IPS-11a (cell line): ENCODE measurements at regions not wholly inside any gene's neighbourhood (a gene's known extent, or its start where the extent isn't known, plus 50 kb on each side); places are given as distances from the start of the nearest gene placed in this dataset.
"Not testable (repeated sequence)": the region's sequence is repeated elsewhere in the genome, so short reads cannot be mapped to it uniquely, and the experiment has no call there.

Experiments used
- H3K4me3 ChIP-seq: one replicate; pipeline ENCODE4 v1.5.1; 2013; ENCODE audit warnings: low read depth, low read length, control low read depth

DNA sequence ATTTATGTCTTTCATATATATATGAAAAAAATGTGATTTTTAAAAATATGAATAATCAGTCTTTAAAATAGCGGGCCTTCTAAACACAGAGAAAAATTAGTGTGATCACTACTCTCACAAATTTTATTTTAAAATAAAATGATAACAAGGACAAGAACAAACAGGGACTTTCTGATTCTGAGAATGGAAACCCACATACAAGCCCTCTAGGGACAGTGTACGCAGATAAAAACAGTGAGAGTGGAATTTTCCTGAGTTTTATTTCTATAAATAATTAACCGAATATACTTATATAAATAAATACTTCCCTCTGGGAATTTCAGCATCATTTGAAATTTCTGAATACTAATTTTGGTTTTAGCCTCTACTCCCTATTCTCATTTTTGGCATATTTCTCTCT is 201.4 kb upstream of the CBLB start:
- H3K4me3 ChIP-seq, result no peak overlapping the region

DNA sequence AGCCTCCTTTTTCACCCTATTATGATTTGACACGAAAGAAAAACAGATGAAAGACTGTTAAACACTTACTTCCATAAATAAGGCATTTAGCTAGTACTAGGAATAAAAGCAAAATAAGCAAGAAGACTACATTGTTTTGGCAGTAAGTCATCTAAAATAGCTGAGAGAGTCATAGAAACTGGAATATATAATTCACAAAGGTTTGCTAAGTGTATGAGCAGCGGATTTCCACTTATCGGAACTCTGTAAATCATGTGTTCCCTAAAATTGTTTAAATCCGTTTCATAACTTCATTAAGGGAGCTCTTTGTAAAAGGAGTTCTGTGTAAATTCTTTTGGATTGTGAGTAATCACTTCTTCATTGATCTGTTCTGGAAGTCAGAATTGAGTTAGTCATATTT is 202.5 kb upstream of the CBLB start:
- H3K4me3 ChIP-seq, result no peak overlapping the region

DNA sequence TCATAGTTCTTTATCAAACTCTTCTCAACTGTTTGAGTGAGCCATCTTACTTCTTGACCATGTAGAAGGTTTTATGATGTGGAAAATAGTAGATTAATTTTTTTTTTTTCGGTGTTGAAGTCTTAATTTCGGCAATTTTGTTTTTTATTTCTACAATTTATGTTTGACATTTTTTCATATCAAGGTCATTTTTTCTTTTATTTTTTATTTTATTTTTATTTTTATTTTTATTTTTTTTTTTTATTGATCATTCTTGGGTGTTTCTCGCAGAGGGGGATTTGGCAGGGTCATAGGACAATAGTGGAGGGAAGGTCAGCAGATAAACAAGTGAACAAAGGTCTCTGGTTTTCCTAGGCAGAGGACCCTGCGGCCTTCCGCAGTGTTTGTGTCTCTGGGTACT is 203.8 kb upstream of the CBLB start:
- not testable (repeated sequence) for H3K4me3 ChIP-seq

DNA sequence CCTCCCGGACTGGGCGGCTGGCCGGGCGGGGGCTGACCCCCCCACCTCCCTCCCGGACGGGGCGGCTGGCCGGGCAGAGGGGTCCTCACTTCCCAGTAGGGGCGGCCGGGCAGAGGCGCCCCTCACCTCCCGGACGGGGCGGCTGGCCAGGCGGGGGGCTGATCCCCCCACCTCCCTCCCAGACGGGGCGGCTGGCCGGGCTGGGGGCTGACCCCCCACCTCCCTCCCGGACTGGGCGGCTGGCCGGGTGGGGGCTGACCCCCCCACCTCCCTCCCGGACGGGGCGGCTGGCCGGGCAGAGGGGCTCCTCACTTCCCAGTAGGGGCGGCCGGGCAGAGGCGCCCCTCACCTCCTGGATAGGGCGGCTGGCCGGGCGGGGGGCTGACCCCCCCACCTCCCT is 205.0 kb upstream of the CBLB start:
- H3K4me3 ChIP-seq, result not testable (repeated sequence)

DNA sequence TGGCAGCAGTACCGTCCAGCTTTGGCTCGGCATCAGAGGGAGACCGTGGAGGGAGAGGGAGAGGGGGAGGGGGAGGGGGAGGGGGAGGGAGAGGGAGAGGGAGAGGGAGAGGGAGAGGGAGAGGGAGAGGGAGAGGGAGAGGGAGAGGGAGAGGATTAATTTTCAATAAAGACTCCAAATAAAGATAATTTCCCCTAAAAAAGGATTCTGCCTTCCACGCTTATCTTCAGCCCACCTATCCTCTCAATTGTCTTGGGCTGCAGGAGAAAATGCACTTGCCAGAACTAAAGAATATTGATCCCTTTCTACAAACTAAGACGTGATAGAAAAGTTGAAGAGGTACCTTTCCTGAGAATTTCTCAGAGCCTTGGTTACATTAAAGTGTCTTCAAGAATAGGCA is 206.9 kb upstream of the CBLB start:
- not testable (repeated sequence) for H3K4me3 ChIP-seq

DNA sequence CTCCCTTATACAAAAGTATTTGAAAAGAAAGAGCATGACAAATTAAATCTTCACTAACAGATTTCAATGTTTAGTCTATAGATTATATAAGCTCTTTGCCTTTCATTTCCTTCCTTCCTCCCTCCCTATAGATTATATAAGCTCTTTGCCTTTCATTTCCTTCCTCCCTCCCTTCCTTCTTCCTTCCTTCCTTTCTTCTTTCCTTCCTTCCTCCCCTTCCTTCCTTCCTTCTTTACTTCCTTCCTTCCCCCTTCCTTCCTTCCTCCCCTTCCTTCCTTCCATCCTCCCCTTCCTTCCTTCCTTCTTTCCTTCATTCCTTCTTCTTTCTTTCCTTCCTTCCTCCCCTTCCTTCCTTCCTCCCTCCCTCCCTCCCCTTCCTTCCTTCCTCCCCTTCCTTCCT is 209.8 kb upstream of the CBLB start:
- no peak overlapping the region for H3K4me3 ChIP-seq

DNA sequence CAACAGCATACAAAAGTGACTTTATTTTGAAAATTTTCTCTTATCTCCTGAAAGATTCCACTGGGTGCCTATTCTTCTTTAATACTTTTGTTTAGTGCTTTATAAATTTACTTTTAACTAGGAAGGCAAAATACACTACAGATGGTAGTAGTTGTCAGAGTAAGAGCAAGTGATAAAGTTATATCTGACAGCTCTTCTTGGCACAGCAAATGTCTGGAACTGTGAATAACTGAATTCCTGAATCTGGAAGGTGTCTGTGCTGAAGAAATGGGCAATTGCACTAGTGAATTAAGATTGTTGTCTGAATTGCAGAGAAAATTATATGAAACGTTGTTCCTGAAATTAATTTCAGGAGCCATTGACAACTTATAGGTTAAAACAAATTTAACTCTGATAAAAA is 213.8 kb upstream of the CBLB start:
- no peak overlapping the region for H3K4me3 ChIP-seq

DNA sequence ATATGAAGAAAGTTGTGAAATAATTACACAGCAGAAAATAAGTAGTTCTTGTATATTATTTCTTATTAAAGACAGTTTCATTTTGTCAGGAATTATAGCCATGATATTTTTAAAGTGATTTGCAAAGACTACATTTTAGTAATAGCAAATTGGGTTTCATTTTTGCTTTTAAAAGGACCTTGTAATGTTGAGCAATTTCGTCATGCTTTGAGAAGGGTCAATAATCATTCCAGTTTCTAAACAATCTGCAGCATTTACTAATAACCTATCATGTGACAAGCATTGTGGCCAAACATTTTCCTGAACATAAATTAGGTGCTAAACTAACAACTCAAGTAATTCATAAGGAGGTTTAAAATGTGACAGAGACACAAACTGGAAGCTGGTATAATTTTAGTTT is 214.4 kb upstream of the CBLB start:
- H3K4me3 ChIP-seq, result no peak overlapping the region

DNA sequence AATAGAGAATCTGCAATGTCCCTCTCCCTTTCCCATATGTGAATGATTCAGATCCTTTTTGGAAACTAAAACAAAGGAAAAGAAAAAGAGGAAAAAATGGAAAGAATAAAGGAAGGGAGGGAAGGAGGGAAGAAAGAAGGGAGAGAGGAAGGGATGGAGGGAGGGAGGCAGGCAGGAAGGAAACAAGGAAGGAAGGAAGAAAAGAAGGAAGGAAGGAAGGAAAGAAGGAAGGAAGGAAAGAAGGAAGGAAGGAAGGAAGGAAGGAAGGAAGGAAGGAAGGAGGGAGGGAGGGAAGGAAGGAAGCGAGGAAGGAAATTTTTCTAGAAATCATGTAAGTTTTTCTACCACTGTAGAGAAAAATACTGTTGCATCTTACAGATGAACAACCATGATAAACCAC is 215.0 kb upstream of the CBLB start:
- no peak overlapping the region for H3K4me3 ChIP-seq

DNA sequence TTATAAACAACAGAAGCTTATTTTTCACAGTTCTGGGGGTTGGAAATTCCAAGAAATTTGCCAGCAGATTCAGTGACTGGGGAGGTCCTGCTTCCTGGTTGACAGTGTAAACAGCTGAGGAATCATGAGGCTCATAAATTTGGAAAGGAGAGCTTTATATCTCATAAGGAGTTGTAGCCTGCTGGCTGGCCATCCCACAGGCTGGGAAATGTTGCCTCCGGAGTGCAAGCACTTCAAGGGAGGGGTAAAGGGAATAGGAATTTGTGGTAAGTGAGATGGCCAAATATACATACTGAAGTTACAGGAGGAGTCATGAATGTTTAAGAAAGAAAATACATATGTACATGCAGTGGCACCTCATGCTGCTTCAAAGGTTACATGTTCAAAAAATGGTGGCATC is 217.2 kb upstream of the CBLB start:
- H3K4me3 ChIP-seq, result no peak overlapping the region

DNA sequence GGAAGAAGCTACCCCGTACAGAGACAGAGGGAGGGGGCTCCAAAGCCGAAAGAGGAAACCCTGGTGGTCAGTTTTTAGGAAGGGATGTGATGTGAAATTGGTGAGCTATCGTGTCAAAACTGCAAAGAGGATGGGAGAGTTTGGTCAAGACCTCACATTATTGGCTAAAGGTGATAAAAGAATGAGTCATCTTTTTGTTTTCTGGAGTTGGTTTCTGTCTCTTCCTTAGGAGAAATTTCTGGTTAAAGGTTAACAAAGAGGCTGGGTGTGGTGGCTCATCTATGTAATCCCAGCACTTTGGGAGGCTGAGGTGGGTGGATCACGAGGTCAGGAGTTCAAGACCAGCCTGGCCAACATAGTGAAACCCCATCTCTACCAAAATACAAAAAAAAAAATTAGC is 217.8 kb upstream of the CBLB start:
- no peak overlapping the region for H3K4me3 ChIP-seq

DNA sequence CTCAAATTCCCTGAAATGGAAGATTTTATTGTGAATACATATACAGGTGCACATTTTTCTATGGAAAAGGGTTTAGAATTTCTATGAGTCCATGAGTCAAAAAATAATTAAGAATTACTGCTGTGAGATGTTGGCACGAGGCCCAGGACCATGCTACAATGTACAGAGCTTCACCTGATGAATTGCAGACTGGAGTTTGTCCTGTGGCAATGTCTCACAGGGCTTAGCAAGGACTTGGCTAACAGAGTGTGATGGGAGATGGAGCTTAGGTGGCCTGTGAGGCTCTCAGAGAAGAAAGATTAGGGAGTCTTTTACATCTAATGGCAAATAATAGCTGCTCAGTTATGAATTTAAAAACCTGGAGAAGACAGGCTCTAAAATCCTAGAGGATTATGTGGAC is 219.5 kb upstream of the CBLB start:
- H3K4me3 ChIP-seq, result no peak overlapping the region

DNA sequence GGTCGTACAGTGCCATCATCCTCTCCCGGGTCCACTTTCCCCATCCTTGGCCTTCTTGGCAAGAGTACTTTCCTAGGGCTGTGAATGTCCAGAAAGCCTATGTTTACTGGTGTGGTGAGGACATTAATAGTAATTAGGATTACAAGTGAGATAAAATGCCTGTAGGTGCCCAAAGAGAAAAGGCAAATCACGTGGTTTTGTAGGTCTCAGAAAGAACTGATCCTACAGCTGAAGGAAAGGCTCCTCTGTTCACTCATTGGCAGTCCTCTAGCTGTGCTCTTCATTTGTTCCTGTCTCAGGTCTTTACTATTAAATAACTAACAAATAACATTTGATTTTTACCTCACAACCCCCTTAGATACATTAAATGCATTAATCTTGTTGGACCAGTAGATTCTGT is 220.1 kb upstream of the CBLB start:
- no peak overlapping the region for H3K4me3 ChIP-seq

DNA sequence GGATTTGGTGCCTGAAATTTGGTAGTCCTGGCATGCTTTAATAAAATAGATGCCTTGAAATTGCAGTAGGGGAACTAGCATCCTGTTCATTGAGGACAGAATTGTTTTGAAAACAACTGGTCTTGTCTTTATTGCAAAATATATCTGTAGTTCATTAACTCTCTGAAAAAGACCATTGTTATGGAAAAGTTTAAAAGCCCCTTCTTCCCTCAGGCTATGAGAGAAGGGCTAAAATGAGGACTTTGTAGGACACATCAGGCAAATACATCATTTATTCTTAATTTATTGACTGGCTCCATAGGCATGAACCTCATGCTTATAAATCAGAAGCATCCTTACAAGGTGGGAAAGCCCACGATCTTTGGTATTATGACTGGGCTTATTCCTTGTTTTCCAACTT is 221.0 kb upstream of the CBLB start:
- H3K4me3 ChIP-seq, result no peak overlapping the region

DNA sequence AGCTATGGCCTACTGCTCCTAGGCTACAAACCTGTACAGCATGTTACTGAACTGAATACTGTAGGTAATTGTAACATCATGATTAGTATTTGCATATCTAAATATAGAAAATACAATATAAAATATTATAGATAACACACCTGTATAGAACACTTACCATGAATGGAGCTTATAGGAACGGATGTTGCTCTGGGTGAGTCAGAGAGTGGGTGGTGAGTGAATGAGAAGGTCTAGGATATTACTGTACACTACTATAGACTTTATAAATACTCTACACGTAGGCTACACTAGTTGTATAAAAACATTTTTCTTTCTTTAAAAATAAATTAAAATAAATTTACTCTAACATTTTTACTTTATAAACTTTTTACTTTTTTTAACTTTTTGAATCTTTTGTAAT is 224.0 kb upstream of the CBLB start:
- no peak overlapping the region for H3K4me3 ChIP-seq

DNA sequence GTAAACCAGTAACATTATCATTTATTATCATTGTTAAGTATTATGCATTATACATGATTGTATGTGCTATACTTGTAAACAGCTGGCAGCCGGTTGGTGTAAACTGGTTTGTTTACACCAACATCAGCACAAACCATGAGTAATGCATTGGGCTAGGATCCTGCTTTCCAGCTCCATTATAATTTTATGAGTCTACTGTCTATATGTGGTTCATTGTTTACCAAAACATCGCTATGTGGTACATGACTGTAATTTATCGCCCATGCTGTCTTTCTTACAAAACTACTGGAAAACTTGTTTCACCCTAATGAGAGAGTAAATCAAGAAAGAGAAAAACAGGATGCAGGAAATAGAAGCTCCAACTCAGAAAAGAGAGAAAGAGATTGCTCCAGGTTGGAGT is 224.8 kb upstream of the CBLB start:
- H3K4me3 ChIP-seq, result no peak overlapping the region

DNA sequence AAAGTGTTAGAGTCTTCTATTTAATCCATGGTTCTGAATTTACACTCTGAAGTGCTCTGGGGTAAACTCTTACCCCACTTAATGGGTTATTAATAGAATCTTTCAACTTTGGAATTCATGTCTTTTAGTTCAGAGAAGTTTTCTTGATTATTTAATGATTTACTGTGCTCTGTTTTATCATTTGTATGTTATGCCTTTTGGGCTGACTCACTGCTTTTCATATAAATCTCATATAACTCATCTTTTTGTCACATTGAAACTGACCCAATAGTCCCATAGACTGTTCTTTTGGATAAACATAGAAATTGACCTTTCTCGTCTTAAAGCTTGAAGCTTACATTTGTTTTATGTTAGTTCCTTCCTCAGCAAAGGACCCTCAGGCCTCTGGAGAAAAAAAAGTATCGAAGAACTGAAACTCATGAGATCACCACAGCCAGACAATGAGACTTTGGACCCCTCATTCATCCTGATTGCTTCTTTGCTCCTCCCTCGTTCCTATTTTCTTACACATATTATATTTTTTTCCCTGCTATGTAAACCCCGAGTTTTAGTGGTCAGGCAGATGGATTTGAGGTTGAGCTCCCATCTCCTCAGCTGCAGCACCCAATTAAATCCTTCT is 229.1 kb upstream of the CBLB start:
- H3K4me3 ChIP-seq, result no peak overlapping the region

DNA sequence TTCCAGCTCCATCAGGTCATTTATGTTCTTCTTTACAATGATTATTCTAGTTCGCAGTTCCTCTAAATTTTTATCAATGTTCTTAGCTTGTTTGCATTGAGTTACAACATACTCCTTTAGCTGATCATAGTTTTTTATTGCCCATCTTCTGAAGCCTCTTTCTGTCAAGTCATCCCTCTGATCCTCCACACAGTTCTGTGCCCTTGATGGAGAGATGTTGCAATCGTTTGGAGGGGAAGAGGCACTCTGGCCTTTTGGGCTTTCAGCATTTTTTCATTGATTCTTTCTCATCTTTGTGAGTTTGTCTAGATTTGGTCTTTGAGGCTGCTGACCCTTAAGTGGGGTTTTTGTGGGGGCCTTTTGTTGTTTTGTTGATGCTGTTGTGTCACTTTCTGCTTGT is 234.6 kb upstream of the CBLB start:
- H3K4me3 ChIP-seq, result no peak overlapping the region

DNA sequence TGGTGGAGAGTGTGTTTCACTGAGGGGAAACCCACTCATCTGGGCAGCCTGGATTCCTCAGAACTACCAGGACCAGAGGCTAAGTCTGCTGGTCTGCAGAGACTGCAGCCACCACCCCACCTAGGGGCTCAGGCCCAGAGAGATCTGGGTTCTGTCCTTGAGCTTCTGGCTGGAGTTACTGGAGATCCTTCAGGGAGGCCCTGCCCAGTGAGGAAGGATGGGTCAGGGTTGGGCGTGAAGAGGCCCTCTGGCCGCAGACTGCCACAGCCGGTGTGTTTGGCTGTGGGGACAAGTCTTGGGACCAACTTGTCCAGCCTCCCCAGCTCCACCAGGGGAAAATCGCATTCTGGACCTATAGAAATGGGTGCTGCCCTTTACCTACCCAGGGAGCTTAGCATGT is 235.3 kb upstream of the CBLB start:
- no peak overlapping the region for H3K4me3 ChIP-seq

DNA sequence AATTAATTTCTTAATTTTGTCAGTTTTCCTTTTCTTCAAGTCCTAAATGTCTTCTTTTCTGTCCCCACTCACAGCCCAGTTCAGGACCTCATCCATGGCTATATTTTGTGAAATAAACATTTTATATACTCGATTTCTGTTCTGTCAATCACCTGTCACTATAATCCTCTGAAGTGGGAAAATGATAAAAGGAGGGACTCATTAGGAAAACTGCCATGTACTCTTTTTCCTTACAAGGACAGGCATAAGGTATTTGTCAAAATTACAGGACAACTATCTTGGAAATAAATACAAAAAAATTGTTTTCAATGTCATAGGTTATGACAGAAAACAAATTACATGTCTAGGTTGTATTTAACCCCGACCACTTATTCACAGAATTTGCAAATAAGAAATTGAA is 240.1 kb upstream of the CBLB start:
- H3K4me3 ChIP-seq, result no peak overlapping the region

DNA sequence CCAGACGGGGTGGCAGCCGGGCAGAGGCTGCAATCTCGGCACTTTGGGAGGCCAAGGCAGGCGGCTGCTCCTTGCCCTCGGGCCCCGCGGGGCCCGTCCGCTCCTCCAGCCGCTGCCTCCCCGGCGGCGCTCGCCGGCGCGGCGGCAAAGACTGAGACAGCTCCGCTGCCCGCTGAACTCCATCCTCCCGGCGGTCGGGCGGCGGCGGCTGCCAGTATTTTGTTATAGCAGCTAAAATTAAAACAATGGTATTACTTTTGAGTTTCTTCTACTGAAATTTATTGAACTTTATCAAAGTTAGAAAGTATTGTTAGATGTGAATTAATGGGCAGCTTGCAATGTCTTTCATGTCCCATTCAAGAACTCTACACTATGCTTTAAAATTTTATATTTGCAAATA is 243.7 kb upstream of the CBLB start:
- H3K4me3 ChIP-seq, result not testable (repeated sequence)

DNA sequence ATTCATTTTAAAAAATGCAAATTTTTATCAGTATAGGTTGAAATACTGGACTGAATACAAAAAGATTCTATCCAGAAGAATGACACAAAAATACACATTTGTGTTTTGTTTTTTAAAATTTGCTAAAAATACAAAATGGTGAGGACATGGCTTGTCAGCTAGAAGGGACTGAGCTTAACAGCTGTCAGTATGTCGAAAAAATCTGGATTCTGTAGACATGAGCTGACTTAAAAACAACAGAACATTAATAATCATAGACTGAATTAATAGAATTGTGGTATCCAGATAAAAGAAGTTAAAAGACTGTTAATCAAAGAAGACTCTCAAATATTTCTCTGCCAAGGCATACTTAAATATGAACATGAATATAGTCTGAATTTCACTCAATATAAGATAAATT is 244.9 kb upstream of the CBLB start:
- H3K4me3 ChIP-seq, result no peak overlapping the region

DNA sequence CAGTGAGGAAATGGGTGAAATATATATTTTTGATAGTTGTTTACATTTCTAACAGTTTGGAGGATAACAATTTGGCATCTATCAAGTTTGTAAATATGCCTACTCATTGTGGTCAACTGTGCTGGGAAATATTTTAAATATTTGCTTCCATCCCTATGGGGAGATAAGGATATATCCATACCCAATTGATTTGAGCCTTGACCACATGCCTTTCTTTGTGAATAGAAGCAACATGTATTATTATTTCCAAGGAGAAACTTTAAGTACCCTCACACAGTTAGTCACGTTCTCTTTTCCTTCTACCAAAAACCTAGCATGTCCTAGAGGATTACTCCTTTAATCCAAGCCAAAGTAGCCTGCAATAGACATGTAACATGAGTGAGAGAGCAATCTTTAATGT is 245.4 kb upstream of the CBLB start:
- no peak overlapping the region for H3K4me3 ChIP-seq

DNA sequence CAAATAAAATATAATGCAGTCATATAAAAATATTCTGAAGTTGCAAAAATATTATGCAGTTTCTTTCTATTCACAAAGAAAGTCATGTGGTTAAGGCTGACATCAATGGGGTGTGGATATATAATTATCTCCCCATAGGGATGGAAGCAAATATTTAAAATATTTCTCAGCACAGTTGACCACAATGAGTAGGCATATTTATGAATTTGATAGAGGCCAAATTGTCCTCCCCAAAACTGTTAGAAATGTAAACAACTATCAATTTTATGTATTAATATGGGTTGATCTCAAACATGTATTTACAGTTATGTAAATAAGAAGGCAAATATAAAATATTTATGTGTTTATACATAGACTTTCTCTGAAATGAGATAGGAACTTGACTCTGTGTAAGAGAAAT is 246.0 kb upstream of the CBLB start:
- H3K4me3 ChIP-seq, result no peak overlapping the region
